ENCODE measurements at regions not wholly inside any gene's neighbourhood (a gene's known extent, or its start where the extent isn't known, plus 50 kb on each side); places are given as distances from the start of the nearest gene placed in this dataset.

DNA sequence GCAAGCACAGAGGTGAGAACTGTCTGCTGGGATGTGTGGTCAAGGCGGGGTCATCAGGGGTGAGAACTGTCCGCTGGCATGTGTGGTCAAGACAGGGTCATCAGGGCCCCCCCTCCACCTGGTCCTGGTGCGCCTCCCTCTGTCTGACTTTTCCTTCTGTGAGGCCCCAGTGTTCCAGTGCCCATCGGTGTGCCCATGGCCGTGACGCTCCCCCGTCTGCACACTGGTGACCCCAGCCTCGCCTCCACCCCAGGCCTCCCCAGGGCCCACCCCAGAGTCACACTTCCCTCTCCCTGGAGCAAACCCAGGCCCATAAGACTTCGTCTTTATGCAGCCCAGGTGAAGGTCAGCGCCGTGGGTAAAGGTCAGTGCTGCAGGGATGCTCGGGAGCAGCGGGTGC is 70.1 kb upstream of the TCERG1L start:
- TF ChIP-seq POLR2A (IDR thresholded peaks at IDR 0.05), result no peak
- TF ChIP-seq, protein P1, sequence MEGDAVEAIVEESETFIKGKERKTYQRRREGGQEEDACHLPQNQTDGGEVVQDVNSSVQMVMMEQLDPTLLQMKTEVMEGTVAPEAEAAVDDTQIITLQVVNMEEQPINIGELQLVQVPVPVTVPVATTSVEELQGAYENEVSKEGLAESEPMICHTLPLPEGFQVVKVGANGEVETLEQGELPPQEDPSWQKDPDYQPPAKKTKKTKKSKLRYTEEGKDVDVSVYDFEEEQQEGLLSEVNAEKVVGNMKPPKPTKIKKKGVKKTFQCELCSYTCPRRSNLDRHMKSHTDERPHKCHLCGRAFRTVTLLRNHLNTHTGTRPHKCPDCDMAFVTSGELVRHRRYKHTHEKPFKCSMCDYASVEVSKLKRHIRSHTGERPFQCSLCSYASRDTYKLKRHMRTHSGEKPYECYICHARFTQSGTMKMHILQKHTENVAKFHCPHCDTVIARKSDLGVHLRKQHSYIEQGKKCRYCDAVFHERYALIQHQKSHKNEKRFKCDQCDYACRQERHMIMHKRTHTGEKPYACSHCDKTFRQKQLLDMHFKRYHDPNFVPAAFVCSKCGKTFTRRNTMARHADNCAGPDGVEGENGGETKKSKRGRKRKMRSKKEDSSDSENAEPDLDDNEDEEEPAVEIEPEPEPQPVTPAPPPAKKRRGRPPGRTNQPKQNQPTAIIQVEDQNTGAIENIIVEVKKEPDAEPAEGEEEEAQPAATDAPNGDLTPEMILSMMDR (IDR thresholded peaks at IDR 0.05), result no peak
